ENCODE measurements at regions not wholly inside any gene's neighbourhood (a gene's known extent, or its start where the extent isn't known, plus 50 kb on each side); places are given as distances from the start of the nearest gene placed in this dataset.

DNA sequence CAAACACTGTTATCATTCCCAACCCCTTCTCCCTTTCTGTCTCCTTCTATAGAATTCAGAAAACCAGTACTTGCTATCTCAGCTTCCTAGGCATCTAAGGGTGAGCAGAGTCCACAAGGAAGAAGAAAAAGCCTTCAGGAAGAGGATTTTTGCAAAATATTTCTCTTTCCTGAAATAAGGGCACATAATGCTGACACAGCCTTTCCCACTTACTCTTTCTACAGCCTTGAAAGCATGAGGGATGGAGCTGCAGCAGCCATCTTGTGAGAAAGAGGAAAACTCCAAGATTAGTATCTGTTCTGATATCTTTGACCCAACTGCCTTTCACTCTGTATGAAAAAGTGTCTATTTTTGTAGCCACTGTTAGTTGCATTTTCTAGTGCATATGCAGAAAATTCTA lies 826.2 kb downstream of the KCNMA1 start:
- TF ChIP-seq, protein P1, sequence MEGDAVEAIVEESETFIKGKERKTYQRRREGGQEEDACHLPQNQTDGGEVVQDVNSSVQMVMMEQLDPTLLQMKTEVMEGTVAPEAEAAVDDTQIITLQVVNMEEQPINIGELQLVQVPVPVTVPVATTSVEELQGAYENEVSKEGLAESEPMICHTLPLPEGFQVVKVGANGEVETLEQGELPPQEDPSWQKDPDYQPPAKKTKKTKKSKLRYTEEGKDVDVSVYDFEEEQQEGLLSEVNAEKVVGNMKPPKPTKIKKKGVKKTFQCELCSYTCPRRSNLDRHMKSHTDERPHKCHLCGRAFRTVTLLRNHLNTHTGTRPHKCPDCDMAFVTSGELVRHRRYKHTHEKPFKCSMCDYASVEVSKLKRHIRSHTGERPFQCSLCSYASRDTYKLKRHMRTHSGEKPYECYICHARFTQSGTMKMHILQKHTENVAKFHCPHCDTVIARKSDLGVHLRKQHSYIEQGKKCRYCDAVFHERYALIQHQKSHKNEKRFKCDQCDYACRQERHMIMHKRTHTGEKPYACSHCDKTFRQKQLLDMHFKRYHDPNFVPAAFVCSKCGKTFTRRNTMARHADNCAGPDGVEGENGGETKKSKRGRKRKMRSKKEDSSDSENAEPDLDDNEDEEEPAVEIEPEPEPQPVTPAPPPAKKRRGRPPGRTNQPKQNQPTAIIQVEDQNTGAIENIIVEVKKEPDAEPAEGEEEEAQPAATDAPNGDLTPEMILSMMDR (IDR thresholded peaks at IDR 0.05; ENCODE audit: low read length): no peak
- no peak for TF ChIP-seq EZH2 (IDR thresholded peaks at IDR 0.05; ENCODE audit: borderline replicate concordance, low read length)
